T-cell (primary cell): ENCODE measurements at regions not wholly inside any gene's neighbourhood (a gene's known extent, or its start where the extent isn't known, plus 50 kb on each side); places are given as distances from the start of the nearest gene placed in this dataset.
"Not testable (repeated sequence)": the region's sequence is repeated elsewhere in the genome, so short reads cannot be mapped to it uniquely, and the experiment has no call there.

Experiments
- ATAC-seq, 4 experiments: fragments of 200-7000 bp in 3 of 4; fragments of 150-1000 bp in 1 of 4; cut with Tn5 transposase; replicated peaks in 1 of 4; 1 replicate in 3 of 4; 2 replicates in 1 of 4; pipeline ENCODE4 v1.10.0; 2021; ENCODE audit warnings: moderate library complexity in 3 of 4, mild to moderate bottlenecking in 2 of 4, moderate number of reproducible peaks in 1 of 4
- CTCF ChIA-PET, 2 donors: fragments of 300-600 bp; sonication (Branson Sonifier 250); formaldehyde crosslinking; loops; one replicate each; lab custom pipeline; 2022; ENCODE audit warnings: antibody characterized with exemption in 2 of 2; lab: Charles Lee
- POLR2A ChIA-PET, 2 donors: fragments of 300-600 bp; sonication (Branson Sonifier 250); formaldehyde crosslinking; loops; one replicate each; lab custom pipeline; 2022; ENCODE audit warnings: antibody characterized with exemption in 2 of 2; lab: Charles Lee
- DNase-seq, 35 experiments: peaks; one replicate each; pipeline versions ENCODE4 v3.0.0 to v3.0.0-alpha.2; 2013 to 2023
- H3K27ac ChIP-seq: one replicate; pipeline ENCODE4 v1.5.1; 2013; ENCODE audit warnings: low read length
- H3K27me3 ChIP-seq, 2 experiments: replicated peaks in 1 of 2; 1 replicate in 1 of 2; 2 replicates in 1 of 2; pipeline versions ENCODE4 v1.6.1 to v1.7.0; 2013; ENCODE audit warnings: low read length in 1 of 2, mixed read lengths in 1 of 2; ENCODE audit not compliant: control insufficient read depth in 2 of 2, insufficient read depth in 2 of 2; ENCODE audit errors: extremely low read depth in 1 of 2
- H3K36me3 ChIP-seq, 2 donors: 1 replicate in 1 of 2; 2 replicates in 1 of 2; pipeline versions ENCODE4 v1.6.1 to v1.7.0; 2013; ENCODE audit warnings: low read length in 1 of 2; ENCODE audit not compliant: control insufficient read depth in 2 of 2, insufficient read depth in 1 of 2; ENCODE audit errors: extremely low read depth in 1 of 2
- H3K4me1 ChIP-seq, 2 experiments: 1 replicate in 1 of 2; 2 replicates in 1 of 2; pipeline versions ENCODE4 v1.6.1 to v1.7.0; 2013; ENCODE audit warnings: low read length in 2 of 2, mixed read lengths in 1 of 2; ENCODE audit not compliant: insufficient read depth in 2 of 2, control insufficient read depth in 1 of 2; ENCODE audit errors: extremely low read depth in 1 of 2
- H3K4me3 ChIP-seq, 2 donors: 1 replicate in 1 of 2; 2 replicates in 1 of 2; pipeline versions ENCODE4 v1.5.1 to v1.7.0; 2013; ENCODE audit warnings: mild to moderate bottlenecking in 2 of 2, low read length in 1 of 2, moderate library complexity in 1 of 2; ENCODE audit not compliant: control insufficient read depth in 1 of 2; ENCODE audit errors: extremely low read depth in 1 of 2
- H3K9me3 ChIP-seq: 2 replicates; pipeline ENCODE4 v1.7.0; 2013
- H3K27ac Mint-ChIP-seq, 2 donors: one replicate each; pipeline ENCODE4 v1.8.0; 2020 to 2021; ENCODE audit warnings: mild to moderate bottlenecking in 2 of 2, mixed read lengths in 2 of 2
- H3K27me3 Mint-ChIP-seq, 2 donors: one replicate each; pipeline ENCODE4 v1.8.0; 2021 to 2022; ENCODE audit warnings: mixed read lengths in 2 of 2
- H3K36me3 Mint-ChIP-seq: one replicate; pipeline ENCODE4 v1.8.0; 2021; ENCODE audit warnings: mixed read lengths
- H3K4me1 Mint-ChIP-seq, 3 donors: one replicate each; pipeline ENCODE4 v1.8.0; 2020 to 2022; ENCODE audit warnings: mixed read lengths in 3 of 3, mild to moderate bottlenecking in 1 of 3
- H3K4me3 Mint-ChIP-seq, 3 donors: one replicate each; pipeline ENCODE4 v1.8.0; 2020 to 2022; ENCODE audit warnings: mild to moderate bottlenecking in 3 of 3, mixed read lengths in 3 of 3, moderate library complexity in 3 of 3
- H3K9me3 Mint-ChIP-seq, 3 donors: one replicate each; pipeline ENCODE4 v1.8.0; 2020 to 2022; ENCODE audit warnings: mixed read lengths in 3 of 3
- WGBS: methylation state at CpG from one replicate; pipeline ENCODE4 v1.1.5; 2013; ENCODE audit warnings: missing lambda C conversion rate; ENCODE audit not compliant: insufficient coverage; 5-methylcytosine and 5-hydroxymethylcytosine counted together

DNA sequence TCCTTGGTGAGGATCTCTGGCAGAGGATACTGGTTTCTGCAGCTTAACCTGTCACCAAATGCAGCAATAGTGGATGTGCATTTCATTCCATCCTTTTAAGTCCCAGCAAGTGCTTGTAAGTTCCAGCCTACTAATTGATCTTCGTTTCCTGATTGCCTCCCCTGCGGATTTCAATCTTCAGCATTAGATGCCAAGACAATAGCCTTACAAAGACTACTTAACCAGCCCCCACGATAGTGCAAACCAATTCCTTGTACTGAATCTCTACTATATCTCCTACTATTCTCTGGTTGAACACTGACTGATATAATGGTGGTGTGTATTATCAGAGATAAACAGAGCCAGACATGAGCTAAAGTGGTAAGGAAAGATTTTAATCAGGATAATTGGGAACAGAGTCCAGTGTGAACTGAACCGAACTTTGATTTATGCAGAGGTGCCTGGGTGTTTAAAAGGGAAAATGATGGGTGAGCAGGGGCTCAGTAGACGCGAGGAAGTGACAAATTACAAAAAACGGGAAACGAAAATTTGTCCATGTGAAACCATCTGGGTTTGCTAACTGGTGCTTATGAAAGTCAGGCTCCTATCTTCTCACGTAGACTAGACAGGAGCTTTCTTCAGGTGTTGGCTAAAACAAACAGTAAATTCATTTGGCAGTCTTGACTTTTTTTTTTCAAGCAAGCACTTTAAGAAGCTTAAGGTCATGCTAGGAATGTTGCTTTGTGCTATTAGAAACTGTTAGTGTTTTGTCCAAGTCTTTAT is 106.9 kb upstream of the ST8SIA4 start:
- H3K27ac ChIP-seq: no peak overlapping the region
- H3K27ac Mint-ChIP-seq: no peak overlapping the region
- no peaks in the 10 kb centered on the region for H3K27me3 Mint-ChIP-seq
- H3K4me1 Mint-ChIP-seq: no peaks in the 10 kb centered on the region
- no peak overlapping the region for H3K4me3 Mint-ChIP-seq
- POLR2A ChIA-PET: interaction anchor here in 1 of 2 donors (0.6 kb wide), 1 partner anchor 79 kb away, joined by 3 read pairs; no protein-coding TSS in a partner anchor
- CTCF ChIA-PET: no interaction called here
- H3K4me1 ChIP-seq: no peaks in the 10 kb centered on the region
- H3K36me3 Mint-ChIP-seq: no peaks in the 10 kb centered on the region
- no peaks in the 10 kb centered on the region for H3K36me3 ChIP-seq
- no peaks in the 10 kb centered on the region for H3K9me3 Mint-ChIP-seq
- DNase-seq: no peak
- no peak for ATAC-seq
- WGBS: 93% methylated on average over 8 of the region's 9 CpGs
- no peak overlapping the region for H3K4me3 ChIP-seq
- no peaks in the 10 kb centered on the region for H3K9me3 ChIP-seq
- no peaks in the 10 kb centered on the region for H3K27me3 ChIP-seq

DNA sequence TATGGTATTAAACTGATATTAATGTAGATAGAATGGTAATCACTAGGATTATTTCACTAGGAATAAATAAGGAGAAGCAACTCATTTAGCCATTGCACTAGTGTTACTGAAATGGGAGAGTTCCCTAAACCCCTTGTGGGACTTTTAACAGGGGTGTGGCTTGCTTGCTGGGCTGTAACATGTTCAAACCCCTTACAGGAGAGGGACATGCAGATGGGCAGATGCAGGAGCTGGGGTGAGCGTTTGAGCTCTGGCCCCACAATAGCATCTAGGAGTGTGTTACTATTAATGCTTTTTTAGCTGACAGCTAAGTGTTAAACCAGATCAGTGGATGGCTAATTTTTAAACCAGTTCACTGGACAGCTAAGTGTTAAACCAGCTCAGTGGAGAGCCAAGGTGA is 89.3 kb upstream of the ST8SIA4 start:
- no peak overlapping the region for H3K27ac Mint-ChIP-seq
- H3K27me3 Mint-ChIP-seq: no peaks in the 10 kb centered on the region
- Histone ChIP-seq H3K4me1 (no peaks in the 10 kb centered on the region), H3K27ac (no peak overlapping the region), H3K36me3 (no peaks in the 10 kb centered on the region), H3K27me3 (no peaks in the 10 kb centered on the region), H3K9me3 (no peaks in the 10 kb centered on the region), H3K4me3 (no peak overlapping the region)
- no peaks in the 10 kb centered on the region for H3K4me1 Mint-ChIP-seq
- ChIA-PET CTCF (no interaction called here), POLR2A (no interaction called here)
- WGBS: no CpG with 5 or more reads among the region's 1 CpG
- H3K9me3 Mint-ChIP-seq: no peaks in the 10 kb centered on the region
- DNase-seq: no peak
- no peak for ATAC-seq
- no peak overlapping the region for H3K4me3 Mint-ChIP-seq
- no peaks in the 10 kb centered on the region for H3K36me3 Mint-ChIP-seq

DNA sequence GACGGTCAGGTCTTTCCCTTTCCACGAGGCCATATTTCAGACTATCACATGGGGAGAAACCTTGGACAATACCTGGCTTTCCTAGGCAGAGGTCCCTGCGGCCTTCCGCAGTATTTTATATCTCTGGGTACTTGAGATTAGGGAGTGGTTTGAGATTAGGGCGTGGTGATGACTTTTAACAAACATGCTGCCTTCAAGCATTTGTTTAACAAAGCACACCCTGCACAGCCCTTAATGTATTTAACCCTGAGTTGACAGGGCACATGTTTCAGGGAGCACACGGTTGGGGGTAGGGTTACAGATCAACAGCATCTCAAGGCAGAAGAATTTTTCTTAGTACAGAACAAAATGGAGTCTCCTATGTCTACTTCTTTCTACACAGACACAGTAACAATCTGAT is 80.5 kb upstream of the ST8SIA4 start:
- ATAC-seq, H3K27me3 Mint-ChIP-seq, H3K27ac ChIP-seq, POLR2A ChIA-PET, H3K36me3 Mint-ChIP-seq, H3K4me1 ChIP-seq, H3K4me3 Mint-ChIP-seq, CTCF ChIA-PET, H3K27me3 ChIP-seq, DNase-seq, H3K4me1 Mint-ChIP-seq, H3K9me3 ChIP-seq, H3K27ac Mint-ChIP-seq, H3K36me3 ChIP-seq, H3K9me3 Mint-ChIP-seq, H3K4me3 ChIP-seq: not testable (repeated sequence)
- WGBS: no CpG with 5 or more reads among the region's 6 CpGs

DNA sequence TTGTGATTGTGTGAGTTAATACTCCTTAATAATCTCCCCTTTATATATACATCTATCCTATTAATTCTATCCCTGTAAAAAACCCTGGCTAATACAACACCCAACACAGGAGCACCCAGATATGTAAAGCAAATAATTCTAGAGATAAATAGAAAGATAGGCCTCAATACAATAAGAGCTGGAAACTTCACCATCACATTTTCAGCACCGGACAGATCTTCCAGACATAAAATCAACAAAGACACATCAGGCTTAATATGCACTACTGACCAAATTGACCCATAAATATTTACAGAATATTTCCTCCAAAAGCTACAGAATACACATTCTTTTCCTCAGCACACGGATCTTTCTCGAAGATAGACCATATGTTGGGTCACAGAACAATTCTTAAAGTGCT is 71.0 kb upstream of the ST8SIA4 start:
- Mint-ChIP-seq H3K4me3 (no peak overlapping the region), H3K36me3 (no peaks in the 10 kb centered on the region), H3K9me3 (no peaks in the 10 kb centered on the region), H3K4me1 (no peaks in the 10 kb centered on the region), H3K27ac (no peak overlapping the region), H3K27me3 (no peaks in the 10 kb centered on the region)
- ATAC-seq (no peak), DNase-seq (no peak)
- no peaks in the 10 kb centered on the region for H3K4me1 ChIP-seq
- no peak overlapping the region for H3K4me3 ChIP-seq
- CTCF ChIA-PET: no interaction called here
- no peak overlapping the region for H3K27ac ChIP-seq
- no peaks in the 10 kb centered on the region for H3K27me3 ChIP-seq
- no peaks in the 10 kb centered on the region for H3K36me3 ChIP-seq
- no peaks in the 10 kb centered on the region for H3K9me3 ChIP-seq
- 100% methylated on average over 1 of the region's 3 CpGs for WGBS
- POLR2A ChIA-PET: no interaction called here

DNA sequence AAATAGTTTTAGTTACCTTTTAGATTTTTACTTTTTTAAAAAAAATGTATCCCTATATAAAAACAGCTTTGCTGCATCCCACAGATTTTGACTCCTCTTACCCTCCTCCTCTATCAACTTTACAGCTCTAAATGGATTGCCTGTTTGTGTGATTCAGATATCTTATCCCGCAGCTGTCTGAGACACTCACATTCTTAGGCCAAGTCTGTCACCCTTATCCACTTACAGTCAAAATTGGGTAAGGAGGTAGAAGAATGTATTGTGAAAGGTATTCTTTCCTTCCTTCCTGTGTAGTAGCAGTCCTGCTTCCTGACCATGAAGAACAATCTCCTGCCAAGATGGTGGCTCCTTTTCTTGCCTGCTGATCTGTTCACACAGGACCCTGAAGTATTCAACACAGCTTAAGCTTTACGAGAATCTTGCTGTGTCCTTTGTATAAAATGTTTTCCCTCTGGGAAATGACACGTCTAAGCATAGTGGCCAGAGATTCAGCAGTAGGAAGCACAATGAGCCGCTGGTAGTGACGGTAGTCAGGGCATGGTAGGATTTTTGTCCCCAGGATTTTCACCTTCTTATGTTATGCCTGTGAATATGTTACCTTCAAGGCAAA is 67.7 kb upstream of the ST8SIA4 start:
- Mint-ChIP-seq H3K4me3 (no peak overlapping the region), H3K27me3 (no peaks in the 10 kb centered on the region), H3K36me3 (no peaks in the 10 kb centered on the region), H3K4me1 (no peaks in the 10 kb centered on the region), H3K27ac (no peak overlapping the region), H3K9me3 (no peaks in the 10 kb centered on the region)
- H3K27me3 ChIP-seq: no peaks in the 10 kb centered on the region
- H3K4me1 ChIP-seq: no peaks in the 10 kb centered on the region
- ATAC-seq (no peak), DNase-seq (no peak)
- no peaks in the 10 kb centered on the region for H3K36me3 ChIP-seq
- POLR2A ChIA-PET: no interaction called here
- WGBS: 80% methylated on average over 3 of the region's 5 CpGs
- no peak overlapping the region for H3K27ac ChIP-seq
- CTCF ChIA-PET: no interaction called here
- no peak overlapping the region for H3K4me3 ChIP-seq
- H3K9me3 ChIP-seq: no peaks in the 10 kb centered on the region

DNA sequence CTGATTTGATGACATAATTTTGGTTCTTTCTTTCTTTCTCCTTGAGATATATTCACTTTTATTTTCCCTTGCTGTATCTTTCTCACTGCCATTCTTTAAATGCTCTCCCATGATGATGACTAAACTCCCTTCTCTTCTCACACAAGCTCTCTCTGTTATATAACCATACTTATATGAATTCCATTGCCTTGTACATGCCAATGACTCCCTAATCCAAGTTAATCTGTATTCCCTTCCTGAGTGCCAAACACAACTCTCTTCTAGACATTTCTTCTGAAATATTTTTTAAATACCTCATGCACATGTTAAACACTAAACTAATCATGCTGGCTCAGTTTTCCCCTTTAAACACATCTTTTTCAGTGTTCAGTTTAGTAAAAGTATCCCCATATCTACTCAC is 62.2 kb upstream of the ST8SIA4 start:
- H3K4me3 ChIP-seq: no peak overlapping the region
- no peaks in the 10 kb centered on the region for H3K36me3 Mint-ChIP-seq
- CTCF ChIA-PET: no interaction called here

More for the DNA sequence above, 62.2 kb upstream of the ST8SIA4 start:
- Mint-ChIP-seq H3K27ac (no peak overlapping the region), H3K4me1 (no peaks in the 10 kb centered on the region), H3K4me3 (no peak overlapping the region), H3K27me3 (peaks cover 0 to 2% of the 10 kb centered on the region in 2 donors), H3K9me3 (peaks cover 0 to 15% (median 0%) of the 10 kb centered on the region in 3 donors)
- Histone ChIP-seq H3K36me3 (no peaks in the 10 kb centered on the region), H3K27ac (no peak overlapping the region), H3K4me1 (no peaks in the 10 kb centered on the region), H3K27me3 (no peaks in the 10 kb centered on the region), H3K9me3 (no peaks in the 10 kb centered on the region)
- ATAC-seq: no peak
- no peak for DNase-seq
- POLR2A ChIA-PET: no interaction called here
